SKM-1 (cell line): ENCODE measurements at regions not wholly inside any gene's neighbourhood (a gene's known extent, or its start where the extent isn't known, plus 50 kb on each side); places are given as distances from the start of the nearest gene placed in this dataset.

Experiments used
- DNase-seq: peaks from one replicate; lab custom pipeline; 2025; ENCODE audit not compliant: unreplicated experiment; lab: John Stamatoyannopoulos, UW

DNA sequence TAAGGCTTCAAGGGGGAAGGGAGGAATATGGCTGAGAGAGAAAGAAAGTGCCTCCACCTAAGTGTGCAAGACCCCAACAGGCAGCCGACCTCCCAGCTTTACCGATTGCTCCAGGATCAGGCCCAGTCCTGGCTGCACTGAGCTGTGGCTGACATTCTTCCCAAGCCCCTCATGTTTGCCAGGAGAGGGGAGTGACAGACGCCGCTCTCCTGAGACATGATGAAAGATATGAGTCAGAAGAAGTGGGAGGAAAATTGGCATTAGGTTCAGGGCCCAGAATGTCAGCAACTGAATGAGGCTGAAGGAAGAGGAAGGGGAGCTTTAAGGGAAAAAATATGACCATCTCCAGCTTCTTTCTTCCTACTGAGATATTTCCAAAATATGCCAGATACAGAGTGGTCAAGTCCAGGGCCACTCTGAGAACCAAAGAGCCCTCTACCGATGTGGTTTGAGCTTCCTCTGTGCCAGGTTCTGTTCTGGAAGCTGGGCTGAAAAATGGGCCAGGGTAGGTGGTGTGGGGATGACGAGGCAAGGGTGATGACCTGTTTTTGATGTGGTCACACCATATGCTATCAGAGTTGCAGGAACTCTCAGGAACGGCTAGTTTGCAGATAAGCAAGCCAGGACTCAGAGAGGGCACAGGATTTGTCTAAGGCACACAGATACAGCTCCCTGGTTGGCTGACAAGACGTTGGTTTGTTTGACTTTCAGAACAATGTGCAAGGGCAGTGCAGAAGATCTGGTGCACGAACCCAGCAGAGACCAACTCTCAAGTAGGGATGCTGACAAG lies 176.7 kb downstream of the SOX9 start:
- no peak for DNase-seq

DNA sequence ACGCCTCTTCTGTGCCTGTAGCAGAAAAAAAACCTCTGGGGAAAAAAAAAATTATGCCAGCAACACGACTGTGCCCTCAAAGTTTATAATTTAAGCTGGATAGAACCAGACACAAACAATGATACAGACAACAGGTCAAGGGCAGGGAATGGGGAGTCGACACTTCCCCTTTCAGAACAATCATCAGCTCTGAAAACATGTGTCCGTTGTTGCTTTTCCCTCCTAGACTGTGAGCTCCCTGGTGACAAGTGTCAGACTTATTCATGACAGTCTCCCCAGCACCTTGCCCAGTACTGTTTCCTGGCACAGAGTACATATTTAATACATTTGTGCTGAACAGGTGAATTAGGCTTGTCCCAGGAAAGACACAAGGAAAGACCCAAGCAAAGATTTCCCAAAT lies 178.3 kb downstream of the SOX9 start:
- no peak for DNase-seq

DNA sequence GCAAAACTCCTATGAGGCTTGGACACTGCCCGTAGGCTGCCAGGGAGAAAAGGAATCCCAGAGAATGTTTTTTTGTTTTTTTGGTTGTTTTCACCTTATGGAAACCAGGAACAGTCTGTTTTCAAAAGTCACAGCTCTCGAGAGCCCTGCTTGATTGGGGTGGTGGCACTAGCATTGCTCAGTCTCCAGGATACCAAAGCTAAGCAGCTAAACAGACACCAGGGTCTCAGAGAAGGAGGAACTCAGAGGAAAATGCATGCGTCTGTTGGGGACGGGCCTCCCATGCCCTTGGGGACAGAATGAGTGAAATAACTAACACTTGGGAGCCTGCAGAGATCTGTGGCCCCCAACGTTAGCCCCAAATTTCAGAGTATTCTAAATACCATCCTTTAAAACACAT lies 178.8 kb downstream of the SOX9 start:
- DNase-seq = no peak

DNA sequence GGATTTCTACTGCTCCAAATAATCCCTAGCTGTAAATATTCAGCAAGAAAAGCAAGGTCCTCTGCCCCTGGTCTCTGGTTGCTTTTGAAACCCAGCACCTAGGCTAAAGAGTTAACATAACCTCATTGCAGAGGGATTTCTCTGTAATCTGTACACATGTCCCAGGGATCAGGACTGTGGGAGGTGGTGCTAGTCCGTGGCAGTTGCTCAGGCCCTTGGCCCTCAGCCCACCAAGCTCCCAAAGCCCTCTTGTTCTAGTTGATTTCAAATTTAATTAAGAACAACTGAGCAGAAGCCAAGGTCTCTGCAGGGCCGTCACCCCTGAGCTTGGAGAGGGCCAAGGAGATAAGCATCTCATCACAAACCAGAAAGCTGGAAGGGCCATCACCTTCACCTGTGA lies 181.1 kb downstream of the SOX9 start:
- no peak for DNase-seq

DNA sequence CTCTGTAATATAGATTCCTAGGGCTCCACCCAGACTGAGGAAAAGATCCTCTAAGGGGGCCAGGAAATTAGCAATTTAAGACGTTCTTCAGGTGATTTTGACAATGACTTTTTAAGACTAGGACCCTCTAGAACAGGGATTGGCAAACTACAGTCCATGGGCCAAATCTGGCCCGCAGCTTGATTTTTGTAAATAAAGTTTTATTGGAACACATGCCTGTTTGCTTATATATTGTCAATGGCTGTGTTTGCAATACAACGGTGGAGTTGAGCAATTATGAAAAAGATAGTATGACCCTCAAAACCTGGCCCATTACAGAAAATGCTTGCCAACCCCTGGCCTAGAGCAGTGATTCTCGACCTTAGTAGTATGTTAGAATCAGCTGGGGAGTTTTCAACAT lies 181.9 kb downstream of the SOX9 start:
- DNase-seq = no peak

DNA sequence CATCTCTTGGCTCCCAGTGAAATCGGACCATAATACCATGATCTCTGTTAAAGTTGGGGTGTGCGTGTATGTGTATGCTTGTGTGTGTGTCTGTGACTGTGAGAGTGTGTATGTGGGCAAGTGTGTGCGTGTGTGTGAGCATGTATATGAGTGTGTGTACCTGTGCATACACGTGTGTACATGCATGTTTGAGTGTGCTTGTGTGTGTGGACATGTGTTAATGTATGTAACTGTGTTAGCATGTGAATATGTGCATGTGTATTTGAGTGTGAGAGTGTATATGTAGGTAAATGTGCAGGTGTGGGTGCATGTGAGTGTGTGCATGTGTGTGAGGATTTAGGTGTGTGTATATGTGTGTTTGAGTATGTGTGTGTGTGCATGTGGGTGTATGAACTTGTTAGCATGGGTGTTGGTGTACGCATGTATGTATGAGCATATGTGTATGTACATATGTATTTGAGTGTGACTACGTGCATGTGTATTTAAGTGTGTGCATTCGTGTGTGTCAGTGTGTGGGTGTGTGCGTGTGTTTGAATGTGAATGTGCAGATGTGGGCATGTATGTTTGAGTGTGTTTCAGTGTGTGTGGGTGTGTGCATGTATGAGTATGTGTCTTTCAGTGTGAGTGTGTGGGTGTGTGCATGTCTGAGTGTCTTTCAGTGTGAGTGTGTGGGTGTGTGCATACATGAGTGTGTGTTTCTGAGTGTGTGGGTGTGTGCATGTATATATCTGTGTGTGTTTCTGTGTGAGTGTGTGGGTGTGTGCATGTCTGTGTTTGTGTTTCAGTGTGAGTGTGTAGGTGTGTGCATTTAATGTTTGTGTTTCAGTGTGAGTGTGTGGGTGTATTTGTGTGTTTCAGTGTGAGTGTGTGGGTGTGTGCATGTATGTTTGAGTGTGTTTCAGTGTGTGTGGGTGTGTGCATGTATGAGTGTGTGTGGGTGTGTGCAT lies 183.2 kb downstream of the SOX9 start:
- DNase-seq = no peak

DNA sequence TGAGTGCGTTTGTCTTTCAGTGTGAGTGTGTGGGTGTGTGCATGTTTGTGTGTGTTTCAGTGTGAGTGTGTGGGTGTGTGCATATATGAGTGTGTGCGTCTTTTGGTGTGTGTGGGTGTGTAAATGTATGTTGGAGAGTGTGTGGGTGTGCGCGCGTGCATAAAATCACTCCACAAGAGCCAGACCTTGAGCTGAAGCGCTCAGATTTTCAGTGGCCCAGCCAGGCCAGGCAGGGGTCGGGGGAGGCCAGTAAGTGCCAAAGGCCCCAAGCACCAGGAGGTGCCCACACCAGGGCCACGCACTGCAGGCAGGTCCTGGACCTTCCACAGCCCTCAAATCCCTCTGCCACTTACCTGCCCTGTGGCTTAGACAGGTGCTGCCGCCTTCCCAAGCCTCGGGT lies 184.0 kb downstream of the SOX9 start:
- no peak for DNase-seq

DNA sequence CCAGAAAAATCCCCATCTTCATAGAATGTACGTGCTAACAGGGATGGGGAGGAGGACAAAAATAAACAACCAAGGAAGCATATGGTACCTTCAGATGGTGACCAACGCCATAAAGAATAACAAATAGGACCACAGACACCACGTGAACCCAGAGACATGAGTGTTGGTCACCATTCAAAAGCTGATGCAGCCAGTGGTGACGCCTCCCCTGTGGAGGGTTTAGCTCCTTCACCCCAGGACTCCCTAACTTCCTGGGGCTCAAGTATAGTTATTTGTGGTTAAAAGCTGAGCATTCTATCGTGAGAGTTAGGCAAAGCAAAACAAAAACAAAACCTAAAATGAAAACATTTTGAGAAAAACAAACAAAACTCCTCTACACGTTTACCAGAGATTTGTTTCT lies 184.7 kb downstream of the SOX9 start:
- no peak for DNase-seq

DNA sequence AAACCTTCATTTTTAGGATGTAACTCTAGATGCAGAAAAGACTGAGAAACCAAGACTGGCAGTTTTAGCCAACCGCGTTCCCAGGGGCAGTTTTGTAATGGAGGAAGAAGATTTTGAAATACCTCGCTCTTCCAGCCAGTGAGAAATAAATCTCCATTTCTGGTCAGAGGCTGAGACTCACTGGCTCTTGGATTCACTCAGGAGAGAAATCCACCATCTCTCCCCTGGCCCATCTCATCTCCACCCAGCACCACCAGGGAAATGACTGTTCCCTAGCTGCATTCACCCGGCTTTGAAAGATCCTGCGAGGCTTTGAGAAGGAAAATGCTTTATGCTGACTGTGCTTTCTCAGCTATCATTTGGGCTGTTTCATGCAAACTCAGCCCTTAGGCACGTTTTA lies 185.2 kb downstream of the SOX9 start:
- peak; percentile 39 for DNase-seq

DNA sequence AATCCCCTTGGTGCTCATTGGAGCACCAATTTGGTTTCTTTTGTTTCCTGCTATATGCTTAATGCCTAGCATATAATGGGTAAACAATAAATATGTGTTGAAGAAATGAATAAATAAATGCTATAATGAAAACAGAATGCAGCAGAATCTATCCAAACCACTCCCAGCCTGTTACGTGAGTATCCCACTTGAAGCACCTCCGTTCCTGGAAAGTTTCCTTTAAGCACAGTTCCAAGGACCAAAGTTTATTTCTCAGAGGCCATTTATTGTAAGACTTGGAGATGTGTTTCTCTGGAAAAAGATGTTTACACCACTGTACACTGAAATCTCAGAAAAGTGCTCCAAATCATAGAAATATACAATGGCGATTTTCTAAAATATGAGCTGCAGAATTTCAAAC lies 187.0 kb downstream of the SOX9 start:
- DNase-seq = no peak

DNA sequence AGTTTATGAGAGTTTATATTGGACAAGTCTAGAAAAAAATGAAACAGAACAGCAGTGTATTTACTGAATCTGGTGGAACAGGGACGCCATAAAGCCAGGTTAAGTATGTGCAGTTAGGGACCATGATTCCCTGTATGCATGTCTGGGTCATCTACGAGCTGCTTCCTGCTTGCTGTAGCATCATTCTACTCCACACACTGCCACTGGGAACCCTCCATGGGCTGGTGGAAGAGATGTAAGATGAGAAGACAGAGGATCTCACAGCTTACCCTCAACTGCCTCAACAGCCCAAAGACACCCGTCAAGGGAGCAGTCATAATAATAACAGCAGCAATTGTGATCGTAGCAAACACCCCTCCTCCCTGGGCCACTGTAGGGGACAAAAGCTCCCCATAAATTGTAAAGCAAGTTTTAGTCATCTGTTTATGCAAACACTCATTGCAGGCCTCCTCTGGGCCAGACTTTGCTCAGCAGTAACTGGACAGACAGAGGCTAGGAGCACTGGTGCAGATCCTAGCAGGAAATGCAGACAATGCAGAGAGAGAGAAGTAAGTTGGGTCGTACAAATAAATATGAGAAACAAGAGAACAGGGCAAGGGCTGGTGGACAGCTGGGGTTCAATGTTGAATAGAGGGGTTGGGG lies 188.0 kb downstream of the SOX9 start:
- DNase-seq = no peak

DNA sequence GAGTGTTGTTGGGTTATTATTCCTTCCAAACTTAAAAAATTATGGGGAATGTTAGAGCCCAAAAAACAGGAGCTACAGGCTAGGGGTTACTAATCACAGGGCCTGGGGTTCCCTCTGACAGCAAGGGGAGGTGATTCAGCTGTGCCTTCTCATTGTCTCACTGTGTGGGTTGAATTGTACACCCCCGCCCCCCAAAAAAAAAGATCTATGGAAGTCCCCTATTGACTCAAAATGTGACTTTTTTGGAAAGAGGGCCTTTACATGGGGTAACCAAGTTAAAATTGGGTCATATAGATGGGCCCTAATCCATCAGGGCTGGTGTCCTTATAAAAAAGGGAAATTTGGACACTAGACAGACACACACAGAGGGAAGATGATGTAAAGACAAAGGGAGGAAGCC lies 190.2 kb downstream of the SOX9 start:
- no peak for DNase-seq

DNA sequence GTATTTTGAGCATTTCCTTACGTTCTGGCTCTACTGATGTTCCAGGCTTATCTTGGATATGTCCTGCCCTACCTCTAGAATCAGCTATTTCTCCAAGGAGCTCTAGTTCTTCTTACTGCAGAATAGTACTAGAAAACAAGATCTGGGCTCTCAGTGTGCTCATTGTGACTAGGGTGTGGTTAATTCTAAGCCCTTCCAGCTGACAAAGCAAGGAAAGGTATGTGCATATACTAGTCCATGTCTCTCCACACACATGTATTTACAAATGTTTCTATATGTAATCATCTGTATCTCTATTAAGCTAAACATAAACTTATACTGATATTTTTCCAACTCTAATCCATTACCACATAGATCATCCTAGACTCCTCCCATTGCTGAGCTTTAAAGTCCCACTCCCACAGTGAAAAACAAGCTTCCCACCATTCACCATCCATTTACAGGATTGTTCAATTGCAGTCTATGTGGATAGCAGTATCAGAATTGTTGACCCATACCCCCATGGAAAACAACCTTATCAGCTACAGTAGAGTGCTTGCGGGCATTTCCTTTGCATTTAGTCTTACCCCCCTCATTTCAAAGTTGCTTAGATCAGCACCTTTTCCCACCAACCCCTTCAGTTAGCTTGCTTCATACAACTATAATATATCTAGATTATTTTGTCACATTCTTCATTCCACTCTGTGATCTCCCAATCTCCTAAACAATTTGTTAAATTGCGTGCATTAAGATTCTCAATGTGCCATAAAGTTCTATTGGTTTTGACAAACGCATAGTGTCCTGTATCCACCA lies 194.5 kb downstream of the SOX9 start:
- no peak for DNase-seq

DNA sequence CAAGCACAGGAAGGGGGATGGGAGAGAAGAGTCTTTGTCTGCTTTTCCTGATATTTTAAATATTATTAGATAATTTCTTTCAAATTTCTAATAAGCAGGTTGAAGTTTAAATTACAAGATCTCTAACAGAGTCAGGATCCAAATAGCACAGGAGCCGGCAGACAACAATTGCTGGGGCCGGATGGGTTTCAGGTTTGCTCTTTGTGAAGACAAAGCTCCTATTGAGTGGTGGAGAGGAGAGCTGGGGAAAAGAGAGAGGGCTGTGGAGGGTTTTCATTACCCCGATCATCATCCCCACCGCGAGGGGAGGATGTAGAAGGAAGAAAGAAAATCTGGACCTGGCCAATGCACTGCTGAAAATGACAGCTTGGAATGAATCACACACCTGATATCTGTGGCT lies 197.3 kb downstream of the SOX9 start:
- DNase-seq = no peak

DNA sequence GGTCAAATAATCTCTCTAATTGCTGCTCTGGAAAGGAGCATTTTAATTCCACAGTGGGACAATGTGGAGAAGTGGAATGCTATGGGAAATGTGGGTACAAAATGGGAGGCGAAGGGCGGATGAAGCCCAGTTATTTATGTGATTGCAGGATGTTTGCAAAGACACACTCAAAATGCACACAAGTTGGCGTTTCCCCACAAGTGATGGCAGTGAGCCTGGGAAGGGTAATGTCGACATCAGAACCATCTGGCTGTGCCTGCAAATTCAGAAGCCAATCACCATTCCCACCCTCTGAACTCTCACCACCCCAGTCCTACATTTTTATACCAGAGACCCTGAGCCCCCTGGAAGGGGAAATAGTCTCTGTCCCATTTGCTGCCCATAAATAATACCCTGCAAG lies 201.1 kb downstream of the SOX9 start:
- DNase-seq = no peak

DNA sequence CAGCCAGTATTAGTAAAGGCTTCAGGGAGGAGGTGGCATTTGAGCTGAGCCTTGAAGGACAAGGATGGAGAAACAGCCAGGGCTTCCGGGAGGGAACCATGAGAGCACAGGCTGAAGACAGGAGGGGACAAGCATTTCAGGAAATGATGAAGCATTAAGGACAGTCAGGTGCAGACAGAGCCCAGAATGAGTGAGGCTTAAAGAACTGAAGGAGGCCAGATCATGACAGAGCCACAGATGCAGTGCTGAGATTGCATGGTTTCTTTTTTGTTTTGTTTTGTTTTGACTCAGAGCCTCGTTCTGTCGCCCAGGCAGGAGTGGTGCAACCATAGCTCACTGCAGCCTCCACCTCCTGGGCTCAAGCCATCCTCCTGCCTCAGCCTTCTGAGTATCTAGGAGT lies 211.5 kb downstream of the SOX9 start:
- DNase-seq = no peak

DNA sequence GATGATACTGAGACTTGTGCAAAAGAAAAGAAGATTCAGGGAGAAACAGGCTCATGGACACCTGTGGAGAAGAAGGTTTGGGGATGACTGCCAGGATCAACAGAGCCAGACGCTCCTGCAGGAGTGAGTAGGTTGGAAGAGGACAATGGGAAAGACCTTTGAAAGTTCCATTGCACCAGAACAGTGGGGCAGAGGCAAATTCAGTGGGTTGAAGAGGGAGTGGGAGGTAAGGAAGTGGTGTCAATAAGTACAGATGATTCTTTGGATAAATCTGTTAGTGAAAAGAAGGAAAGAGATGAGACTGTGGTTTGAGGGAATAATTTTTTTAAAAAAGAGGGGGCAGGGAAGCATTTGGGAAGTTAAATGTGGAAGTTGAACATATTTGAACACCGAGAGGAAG lies 212.8 kb downstream of the SOX9 start:
- DNase-seq = no peak

DNA sequence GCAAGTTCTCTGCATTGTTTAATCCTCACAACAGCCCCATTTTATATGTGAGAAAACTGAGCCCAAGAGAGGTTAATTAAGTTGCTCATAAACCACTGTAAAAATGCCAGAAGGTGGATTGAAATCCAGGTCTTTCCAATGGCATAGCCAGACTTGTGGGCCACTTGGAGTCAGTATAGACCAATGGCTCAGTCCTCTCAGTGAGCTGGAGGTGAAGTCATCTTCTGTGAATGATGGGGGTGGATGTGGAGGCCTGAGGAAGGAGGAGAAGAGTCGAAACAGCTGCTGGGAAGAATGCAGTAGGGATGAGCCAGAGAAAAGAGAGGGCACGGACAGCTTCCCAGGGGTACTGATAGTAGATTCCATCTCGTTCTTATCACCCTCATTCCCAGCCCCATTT lies 213.4 kb downstream of the SOX9 start:
- DNase-seq = no peak

DNA sequence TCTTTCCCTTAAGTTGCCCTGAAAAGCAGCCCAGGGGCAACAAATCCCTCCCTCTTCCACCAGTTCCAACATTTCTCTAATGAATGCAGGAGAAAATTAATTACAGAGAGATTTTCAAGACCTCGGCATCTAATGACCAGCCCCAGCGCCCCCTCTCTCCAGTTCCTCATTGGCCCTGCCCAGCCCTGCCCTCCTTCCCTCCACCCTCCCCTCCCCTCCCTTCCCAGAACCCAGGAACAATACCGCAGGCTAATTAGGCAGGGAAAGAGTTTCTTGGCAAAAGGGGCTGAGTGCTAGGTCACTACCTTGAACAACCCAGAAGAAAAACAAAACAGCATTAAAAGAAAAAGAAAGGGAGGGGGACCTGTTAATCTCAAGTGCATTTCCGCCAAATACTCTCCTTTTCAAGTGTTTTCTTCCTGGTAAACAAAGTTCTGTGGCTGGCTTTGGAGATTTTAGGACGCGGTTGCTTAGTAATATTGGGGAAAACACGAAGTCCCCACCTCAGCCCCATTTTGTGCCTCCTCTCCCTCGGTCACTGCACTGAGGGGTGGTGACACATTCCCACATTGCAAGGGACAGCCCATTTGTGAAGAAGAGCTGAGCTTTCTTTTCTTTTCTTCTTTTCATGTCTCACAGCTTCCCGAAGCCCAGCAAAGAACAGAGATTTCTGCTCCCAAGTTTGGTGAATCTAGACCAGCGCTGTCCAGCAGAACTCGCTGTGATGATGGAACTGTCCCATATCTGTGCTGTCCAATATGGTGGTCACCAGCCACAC lies 215.4 kb downstream of the SOX9 start:
- no peak for DNase-seq

DNA sequence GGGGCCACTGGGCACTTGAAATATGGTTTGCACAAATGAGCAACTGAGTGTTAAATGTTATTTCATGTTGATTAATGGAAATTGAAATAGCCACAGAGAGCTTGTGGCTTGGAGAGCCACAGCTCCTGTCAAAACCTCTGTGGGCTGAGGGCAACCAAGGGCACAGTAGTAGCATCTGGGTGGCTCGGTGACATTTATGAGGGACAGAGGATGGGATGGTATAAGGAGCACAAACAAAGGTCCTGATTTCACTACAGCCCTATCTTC lies 215.9 kb downstream of the SOX9 start:
- no peak for DNase-seq

DNA sequence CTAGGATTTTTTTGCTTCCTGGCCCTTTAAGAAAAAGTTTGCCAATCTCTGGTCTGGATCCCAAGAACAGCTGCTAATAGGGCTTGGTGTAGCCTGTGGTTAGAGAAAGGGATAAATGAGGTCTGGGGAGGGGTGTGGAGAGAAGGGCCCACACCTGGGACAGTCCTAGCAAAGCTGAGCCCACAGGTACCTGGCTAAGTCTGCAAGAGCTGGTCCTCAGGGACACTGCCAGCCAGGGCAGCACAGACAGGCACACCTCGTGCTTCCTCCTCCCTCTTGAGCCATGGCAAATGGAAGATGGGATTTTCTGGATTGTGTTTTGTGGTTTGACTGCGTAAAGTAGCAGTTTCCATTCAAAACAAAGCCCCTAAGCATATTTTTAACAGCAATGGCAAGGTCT lies 217.5 kb downstream of the SOX9 start:
- DNase-seq = no peak
